H1 (cell line): ENCODE measurements at regions not wholly inside any gene's neighbourhood (a gene's known extent, or its start where the extent isn't known, plus 50 kb on each side); places are given as distances from the start of the nearest gene placed in this dataset.

Experiments used
- CTCF ChIA-PET: fragments of 300-600 bp; sonication (Branson Sonifier 250); formaldehyde crosslinking; loops from one replicate; lab custom pipeline; 2021; ENCODE audit not compliant: partially characterized antibody; lab: Charles Lee
- POLR2A ChIA-PET: fragments of 300-600 bp; sonication (Branson Sonifier 250); formaldehyde crosslinking; loops from one replicate; lab custom pipeline; 2021; ENCODE audit warnings: inconsistent platforms; ENCODE audit not compliant: partially characterized antibody; lab: Charles Lee
- DNase-seq, 2 experiments: peaks; one replicate each; pipeline versions ENCODE4 v3.0.0 to v3.0.0-alpha.2; 2010 to 2022; ENCODE audit warnings: low spot score in 2 of 2, low read depth in 1 of 2, mixed read lengths in 1 of 2
- FAIRE-seq: peaks from 2 replicates; lab custom pipeline; 2011; peaks lifted over from hg19 to GRCh38; lab: Jason Lieb, UNC
- H2AFZ ChIP-seq: 2 replicates; pipeline ENCODE4 v1.8.1; 2012; ENCODE audit warnings: low read length, inconsistent platforms
- H2AK5ac ChIP-seq: 2 replicates; pipeline ENCODE4 v1.6.1; 2013; ENCODE audit warnings: low read depth, low read length
- H2BK120ac ChIP-seq: replicated peaks from 2 replicates; pipeline ENCODE3; 2013; ENCODE audit warnings: low read depth, low read length, inconsistent platforms
- H2BK12ac ChIP-seq: 2 replicates; pipeline ENCODE4 v1.6.1; 2013; ENCODE audit warnings: low read depth, low read length
- H2BK15ac ChIP-seq: 2 replicates; pipeline ENCODE4 v1.6.1; 2013; ENCODE audit warnings: low read length
- H2BK20ac ChIP-seq: 2 replicates; pipeline ENCODE4 v1.6.1; 2013; ENCODE audit warnings: low read length
- H2BK5ac ChIP-seq: 2 replicates; pipeline ENCODE4 v1.6.1; 2013; ENCODE audit warnings: low read depth, low read length
- H3K14ac ChIP-seq: 2 replicates; pipeline ENCODE4 v1.6.1; 2013; ENCODE audit warnings: inconsistent platforms; ENCODE audit not compliant: insufficient read length
- H3K18ac ChIP-seq: 2 replicates; pipeline ENCODE4 v1.6.1; 2013; ENCODE audit warnings: low read length; ENCODE audit errors: extremely low read depth
- H3K23ac ChIP-seq: 2 replicates; pipeline ENCODE4 v1.6.1; 2013; ENCODE audit warnings: inconsistent platforms; ENCODE audit not compliant: insufficient read length
- H3K23me2 ChIP-seq: 2 replicates; pipeline ENCODE4 v1.6.1; 2013; ENCODE audit warnings: low read depth, low read length
- H3K27ac ChIP-seq: 2 replicates; pipeline ENCODE4 v1.6.1; 2011; ENCODE audit warnings: low read depth, low read length, inconsistent platforms
- H3K27me3 ChIP-seq, 4 experiments: replicated peaks in 1 of 4; 1 replicate in 1 of 4; 2 replicates in 3 of 4; pipeline versions ENCODE4 v1.6.1 to v1.8.1; 2011 to 2013; ENCODE audit warnings: low read length in 3 of 4, mild to moderate bottlenecking in 3 of 4, inconsistent platforms in 2 of 4, mixed read lengths in 2 of 4, moderate library complexity in 1 of 4; ENCODE audit not compliant: control insufficient read depth in 3 of 4, insufficient read depth in 3 of 4; ENCODE audit errors: extremely low read depth in 1 of 4
- H3K36me3 ChIP-seq, 4 experiments: 2 replicates each; pipeline versions ENCODE4 v1.6.1 to v1.8.1; 2011 to 2013; ENCODE audit warnings: mild to moderate bottlenecking in 4 of 4, low read length in 3 of 4, moderate library complexity in 2 of 4, control low read depth in 1 of 4, inconsistent platforms in 1 of 4; ENCODE audit not compliant: insufficient read depth in 4 of 4, control insufficient read depth in 2 of 4
- H3K4ac ChIP-seq: replicated peaks from 2 replicates; pipeline ENCODE3; 2013; ENCODE audit warnings: low read length, low read depth, mixed read lengths, inconsistent platforms; ENCODE audit not compliant: insufficient read length
- H3K4me1 ChIP-seq, 4 experiments: replicated peaks in 1 of 4; 1 replicate in 1 of 4; 2 replicates in 3 of 4; pipeline versions ENCODE4 v1.6.1 to v1.8.1; 2011 to 2013; ENCODE audit warnings: low read length in 3 of 4, inconsistent platforms in 2 of 4, mixed read lengths in 1 of 4; ENCODE audit not compliant: insufficient read depth in 4 of 4, control insufficient read depth in 3 of 4
- H3K4me2 ChIP-seq, 2 experiments: 2 replicates each; pipeline versions ENCODE4 v1.6.1 to v1.8.1; 2011 to 2013; ENCODE audit warnings: low read depth in 2 of 2, low read length in 2 of 2, control low read depth in 1 of 2, inconsistent platforms in 1 of 2, mild to moderate bottlenecking in 1 of 2; ENCODE audit not compliant: insufficient read depth in 1 of 2
- H3K4me3 ChIP-seq, 4 experiments: fragments of 200-600, 300-600 bp in 1 of 4; sonication (generic), shearing (Covaris generic), sonication (Bioruptor Twin) in 1 of 4; 2 replicates each; pipeline versions ENCODE4 v1.5.1 to v1.8.1; 2011 to 2016; ENCODE audit warnings: low read length in 4 of 4, low read depth in 3 of 4, control low read depth in 2 of 4, inconsistent platforms in 2 of 4, mild to moderate bottlenecking in 2 of 4, mixed read lengths in 1 of 4, moderate library complexity in 1 of 4; ENCODE audit not compliant: insufficient read depth in 2 of 4; ENCODE audit errors: extremely low read depth in 1 of 4
- H3K56ac ChIP-seq: replicated peaks from 2 replicates; pipeline ENCODE3; 2013; ENCODE audit warnings: low read depth, mild to moderate bottlenecking, mixed read lengths, low read length, inconsistent platforms; ENCODE audit not compliant: insufficient read length
- H3K79me1 ChIP-seq: 2 replicates; pipeline ENCODE4 v1.6.1; 2013; ENCODE audit warnings: low read depth, low read length, control low read depth
- H3K79me2 ChIP-seq, 2 experiments: 2 replicates each; pipeline versions ENCODE4 v1.6.1 to v1.8.1; 2012 to 2013; ENCODE audit warnings: low read length in 2 of 2, mild to moderate bottlenecking in 2 of 2, inconsistent platforms in 1 of 2; ENCODE audit not compliant: insufficient read depth in 2 of 2, control insufficient read depth in 1 of 2
- H3K9ac ChIP-seq, 4 experiments: replicated peaks in 1 of 4; 1 replicate in 1 of 4; 2 replicates in 3 of 4; pipeline versions ENCODE4 v1.6.1 to v1.8.1; 2011 to 2013; ENCODE audit warnings: low read depth in 3 of 4, low read length in 3 of 4, control low read depth in 2 of 4, mild to moderate bottlenecking in 2 of 4, moderate library complexity in 2 of 4, inconsistent platforms in 1 of 4; ENCODE audit errors: extremely low read depth in 1 of 4
- H3K9me3 ChIP-seq, 2 experiments: 2 replicates each; pipeline versions ENCODE4 v1.6.1 to v1.8.1; 2012 to 2013; ENCODE audit warnings: mild to moderate bottlenecking in 2 of 2, moderate library complexity in 2 of 2, control low read depth in 1 of 2, inconsistent platforms in 1 of 2, low read depth in 1 of 2, low read length in 1 of 2, mixed read lengths in 1 of 2; ENCODE audit not compliant: insufficient read depth in 2 of 2
- H4K20me1 ChIP-seq, 2 experiments: replicated peaks in 1 of 2; 2 replicates each; pipeline versions ENCODE3 to v1.8.1; 2011 to 2013; ENCODE audit warnings: inconsistent platforms in 2 of 2, low read length in 2 of 2, mild to moderate bottlenecking in 1 of 2; ENCODE audit not compliant: insufficient read depth in 2 of 2, control insufficient read depth in 1 of 2
- H4K5ac ChIP-seq: 2 replicates; pipeline ENCODE4 v1.6.1; 2013; ENCODE audit warnings: low read length, low read depth, mixed read lengths, inconsistent platforms; ENCODE audit not compliant: insufficient read length
- H4K8ac ChIP-seq: 2 replicates; pipeline ENCODE4 v1.8.0; 2013; ENCODE audit warnings: mild to moderate bottlenecking, moderate library complexity, low read length, inconsistent platforms; ENCODE audit not compliant: insufficient read depth; ENCODE audit errors: extremely low read depth
- H4K91ac ChIP-seq: replicated peaks from 2 replicates; pipeline ENCODE3; 2013; ENCODE audit warnings: low read length, mixed read lengths, inconsistent platforms; ENCODE audit not compliant: insufficient read length
- ATF3 ChIP-seq: IDR thresholded peaks from 2 replicates; pipeline ENCODE4 v1.6.1; 2011; ENCODE audit warnings: low read depth, mild to moderate bottlenecking, low read length; ENCODE audit not compliant: insufficient read depth
- BCL11A ChIP-seq, 2 experiments: IDR thresholded peaks; one replicate each; pipeline ENCODE4 v1.6.1; 2011; ENCODE audit warnings: low read depth in 2 of 2, low read length in 2 of 2, mild to moderate bottlenecking in 2 of 2
- BRCA1 ChIP-seq: IDR thresholded peaks from 2 replicates; pipeline ENCODE4 v1.6.1; 2012; ENCODE audit warnings: low read depth, low read length, improper control_type of control experiment
- CEBPB ChIP-seq: IDR thresholded peaks from 2 replicates; pipeline ENCODE4 v1.6.1; 2012; ENCODE audit warnings: low read depth, low read length
- CTBP2 ChIP-seq: IDR thresholded peaks from 2 replicates; pipeline ENCODE4 v1.7.0; 2011; ENCODE audit warnings: borderline replicate concordance, mild to moderate bottlenecking, moderate library complexity, mixed read lengths, low read length; ENCODE audit not compliant: insufficient read depth, insufficient read length
- RFX5 ChIP-seq: IDR thresholded peaks from 2 replicates; pipeline ENCODE4 v1.6.1; 2011; ENCODE audit warnings: low read depth, low read length, improper control_type of control experiment, borderline replicate concordance
- SIX5 ChIP-seq: IDR thresholded peaks from 2 replicates; pipeline ENCODE4 v1.6.1; 2011; ENCODE audit warnings: mild to moderate bottlenecking, low read depth, low read length
- TAF7 ChIP-seq: optimal IDR thresholded peaks from 2 replicates; pipeline ENCODE3; 2011; ENCODE audit warnings: low read depth, mild to moderate bottlenecking, inconsistent platforms, low read length, moderate library complexity, borderline replicate concordance
- TBP ChIP-seq: IDR thresholded peaks from 2 replicates; pipeline ENCODE4 v1.6.1; 2011; ENCODE audit warnings: low read depth, low read length, improper control_type of control experiment
- WGBS, 2 experiments: shearing (Covaris generic) in 1 of 2; methylation state at CpG; one replicate each; pipeline versions ENCODE4 v1.1.6 to v1.1.7; 2013 to 2015; ENCODE audit warnings: low lambda C conversion rate in 2 of 2, mixed read lengths in 2 of 2, inconsistent platforms in 1 of 2, low coverage in 1 of 2, missing lambda C conversion rate in 1 of 2; ENCODE audit not compliant: insufficient replicate concordance in 2 of 2, insufficient coverage in 1 of 2, insufficient read length in 1 of 2; ENCODE audit errors: extremely low coverage in 1 of 2, missing lambda C conversion rate in 1 of 2; 5-methylcytosine and 5-hydroxymethylcytosine counted together

GRCh38 chr20:50335866-50336265, 145.2 kb downstream of the CEBPB start:
- Histone ChIP-seq H3K14ac (no peak overlapping the region), H3K79me2 (no peaks in the 10 kb centered on the region), H3K36me3 (no peaks in the 10 kb centered on the region), H3K4me2 (no peak overlapping the region), H3K27me3 (no peaks in the 10 kb centered on the region), H3K23me2 (no peaks in the 10 kb centered on the region), H2BK12ac (no peak overlapping the region), H3K4me1 (peaks cover 0 to 5% (median 2%) of the 10 kb centered on the region in 4 experiments; a peak in 4 of 7 replicates), H2AK5ac (no peak overlapping the region), H2BK120ac (no peak overlapping the region), H3K79me1 (no peaks in the 10 kb centered on the region), H3K23ac (no peak overlapping the region), H3K4ac (no peak overlapping the region), H4K20me1 (no peaks in the 10 kb centered on the region), H3K4me3 (no peak overlapping the region), H4K91ac (no peak overlapping the region), H3K9me3 (no peaks in the 10 kb centered on the region), H4K8ac (no peak overlapping the region), H2BK15ac (no peak overlapping the region), H4K5ac (no peak overlapping the region), H3K27ac (no peak overlapping the region), H3K9ac (no peak overlapping the region), H3K56ac (no peak overlapping the region), H2AFZ (no peak overlapping the region), H3K18ac (no peak overlapping the region), H2BK20ac (no peak overlapping the region), H2BK5ac (no peak overlapping the region)
- DNase-seq: no peak
- WGBS, 2 experiments: 88% methylated on average over 7 of the region's 7 CpGs; no CpG with 5 or more reads in 1 of the 2 experiments
- ChIA-PET CTCF (interaction anchor here (0.6 to 2.8 kb wide), 4 partner anchors 9 to 130 kb away, joined by 3 to 9 read pairs (median 6); no protein-coding TSS in a partner anchor), POLR2A (interaction anchor here (1.2 kb wide), 1 partner anchor 8 kb away, joined by 3 read pairs; no protein-coding TSS in a partner anchor)
- TF ChIP-seq TAF7 (no peak), BRCA1 (no peak), CEBPB (no peak), SIX5 (no peak), BCL11A (IDR thresholded peaks at IDR 0.05; ENCODE audit: low read depth in 2 of 2, low read length in 2 of 2) (no peak), CTBP2 (no peak), TBP (no peak), RFX5 (no peak), ATF3 (no peak)
- no peak for FAIRE-seq
